GM19025 (cell line): ENCODE measurements at regions not wholly inside any gene's neighbourhood (a gene's known extent, or its start where the extent isn't known, plus 50 kb on each side); places are given as distances from the start of the nearest gene placed in this dataset.
"Not testable (repeated sequence)": the region's sequence is repeated elsewhere in the genome, so short reads cannot be mapped to it uniquely, and the experiment has no call there.

Experiments
- ATAC-seq: cut with Tn5 transposase; IDR thresholded peaks from one replicate; pipeline ENCODE4 v1.9.1; 2021; ENCODE audit warnings: mild to moderate bottlenecking, low read depth, moderate library complexity; ENCODE audit not compliant: unreplicated experiment

- ATAC-seq: no peak
These were observed 1405.5 kb downstream of the SLITRK5 start for GRCh38 chr13:89076622-89077021.

GRCh38 chr13:89082623-89083022 lies 1411.5 kb downstream of the SLITRK5 start:
- no peak for ATAC-seq

GRCh38 chr13:89088107-89088506 lies 1416.9 kb downstream of the SLITRK5 start:
- ATAC-seq: not testable (repeated sequence)

GRCh38 chr13:89097994-89098393 lies 1426.8 kb downstream of the SLITRK5 start:
- ATAC-seq: no peak

- no peak for ATAC-seq
These were observed 1442.6 kb downstream of the SLITRK5 start for GRCh38 chr13:89113744-89114143.

- ATAC-seq: no peak
These were observed 1444.1 kb downstream of the SLITRK5 start for GRCh38 chr13:89115307-89115706.

- ATAC-seq: no peak
These were observed 1465.5 kb downstream of the SLITRK5 start for GRCh38 chr13:89136678-89137077.

GRCh38 chr13:89150362-89150761 lies 1479.2 kb downstream of the SLITRK5 start:
- ATAC-seq: no peak

- no peak for ATAC-seq
These were observed 1482.8 kb downstream of the SLITRK5 start for GRCh38 chr13:89153941-89154340.

GRCh38 chr13:89163096-89163495 lies 1491.9 kb downstream of the SLITRK5 start:
- ATAC-seq: no peak

GRCh38 chr13:89165685-89166084 lies 1494.5 kb downstream of the SLITRK5 start:
- ATAC-seq: no peak

GRCh38 chr13:89169951-89170350 lies 1498.8 kb downstream of the SLITRK5 start:
- ATAC-seq: no peak

GRCh38 chr13:89181041-89181440 lies 1509.9 kb downstream of the SLITRK5 start:
- ATAC-seq: no peak

- no peak for ATAC-seq
These were observed 1528.0 kb downstream of the SLITRK5 start for GRCh38 chr13:89199138-89199537.

- ATAC-seq: no peak
These were observed 1533.3 kb downstream of the SLITRK5 start for GRCh38 chr13:89204435-89204834.

GRCh38 chr13:89205856-89206520 lies 1534.8 kb downstream of the SLITRK5 start:
- ATAC-seq: no peak

GRCh38 chr13:89212186-89212585 lies 1541.0 kb downstream of the SLITRK5 start:
- no peak for ATAC-seq

GRCh38 chr13:89214185-89214584 lies 1543.0 kb downstream of the SLITRK5 start:
- ATAC-seq: no peak

GRCh38 chr13:89215319-89215718 lies 1544.1 kb downstream of the SLITRK5 start:
- not testable (repeated sequence) for ATAC-seq

GRCh38 chr13:89217813-89218212 lies 1546.6 kb downstream of the SLITRK5 start:
- ATAC-seq: no peak

GRCh38 chr13:89221557-89222158 lies 1550.5 kb downstream of the SLITRK5 start:
- ATAC-seq: no peak

- ATAC-seq: no peak
These were observed 1556.2 kb downstream of the SLITRK5 start for GRCh38 chr13:89227356-89227755.
